ENCODE measurements at regions not wholly inside any gene's neighbourhood (a gene's known extent, or its start where the extent isn't known, plus 50 kb on each side); places are given as distances from the start of the nearest gene placed in this dataset.

GRCh38 chr15:35886765-35887164 lies 340.8 kb upstream of the DPH6 start:
- intact Hi-C loops (cut with micrococcal nuclease): no loop called here
- no peak overlapping the region for H3K27ac ChIP-seq (ENCODE audit: low read depth, low read length)
- no peaks in the 10 kb centered on the region for H4K20me1 ChIP-seq (ENCODE audit: insufficient read depth)
- CTCF ChIA-PET: no interaction called here
- no peak overlapping the region for H3K4me3 ChIP-seq (replicated peaks in 1 of 2; ENCODE audit: low read depth in 1 of 2, low read length in 2 of 2)
- no peak overlapping the region for H3K9ac ChIP-seq (ENCODE audit: low read length)
- no peaks in the 10 kb centered on the region for H3K27me3 ChIP-seq (ENCODE audit: insufficient read depth, low read length)
- H3K36me3 ChIP-seq (ENCODE audit: control insufficient read depth in 1 of 2, insufficient read depth in 2 of 2, low read length in 2 of 2): no peaks in the 10 kb centered on the region
- peak overlapping the region; percentile 62 for H2AFZ ChIP-seq (ENCODE audit: low read depth, low read length, poor library complexity, severe bottlenecking)
- H3K4me1 ChIP-seq (ENCODE audit: control insufficient read depth in 1 of 2, insufficient read depth in 2 of 2, low read length in 2 of 2): peaks cover 6 to 8% of the 10 kb centered on the region in 2 experiments; a peak in 3 of 4 replicates
- RAD21 ChIA-PET (ENCODE audit: low non-redundant PET in 1 of 2, low total read pairs in 2 of 2, uncharacterized antibody in 2 of 2, unreplicated experiment in 2 of 2): no interaction called here
- H3K9me3 ChIP-seq (ENCODE audit: control insufficient read depth in 1 of 2, insufficient read depth in 1 of 2, low read depth in 1 of 2, low read length in 2 of 2): no peaks in the 10 kb centered on the region
- TF ChIP-seq YY1 (IDR thresholded peaks at IDR 0.05; ENCODE audit: extremely low read depth, insufficient replicate concordance, low read depth, low read length) (no peak), SIN3A (IDR thresholded peaks at IDR 0.05; ENCODE audit: low read depth) (no peak), POLR2AphosphoS5 (IDR thresholded peaks at IDR 0.05; ENCODE audit: low read depth, low read length) (no peak), POLR2A (IDR thresholded peaks at IDR 0.05; ENCODE audit: borderline replicate concordance, extremely low read depth, insufficient read depth, insufficient read length) (no peak), ZBTB33 (IDR thresholded peaks at IDR 0.05; ENCODE audit: extremely low read depth, insufficient replicate concordance, low read length) (no peak), ZNF274 (IDR thresholded peaks at IDR 0.05; ENCODE audit: low read depth, low read length) (no peak), CEBPB (IDR thresholded peaks at IDR 0.05; ENCODE audit: low read depth) (no peak), EGR1 (IDR thresholded peaks at IDR 0.05; ENCODE audit: low read depth) (no peak), FOSL1 (IDR thresholded peaks at IDR 0.05; ENCODE audit: low read depth) (no peak), ZFX (IDR thresholded peaks at IDR 0.05) (no peak), SP1 (IDR thresholded peaks at IDR 0.05; ENCODE audit: low read depth) (no peak), ELF1 (IDR thresholded peaks at IDR 0.05; ENCODE audit: borderline replicate concordance, low read depth) (no peak)
- TF ChIP-seq, protein P1, sequence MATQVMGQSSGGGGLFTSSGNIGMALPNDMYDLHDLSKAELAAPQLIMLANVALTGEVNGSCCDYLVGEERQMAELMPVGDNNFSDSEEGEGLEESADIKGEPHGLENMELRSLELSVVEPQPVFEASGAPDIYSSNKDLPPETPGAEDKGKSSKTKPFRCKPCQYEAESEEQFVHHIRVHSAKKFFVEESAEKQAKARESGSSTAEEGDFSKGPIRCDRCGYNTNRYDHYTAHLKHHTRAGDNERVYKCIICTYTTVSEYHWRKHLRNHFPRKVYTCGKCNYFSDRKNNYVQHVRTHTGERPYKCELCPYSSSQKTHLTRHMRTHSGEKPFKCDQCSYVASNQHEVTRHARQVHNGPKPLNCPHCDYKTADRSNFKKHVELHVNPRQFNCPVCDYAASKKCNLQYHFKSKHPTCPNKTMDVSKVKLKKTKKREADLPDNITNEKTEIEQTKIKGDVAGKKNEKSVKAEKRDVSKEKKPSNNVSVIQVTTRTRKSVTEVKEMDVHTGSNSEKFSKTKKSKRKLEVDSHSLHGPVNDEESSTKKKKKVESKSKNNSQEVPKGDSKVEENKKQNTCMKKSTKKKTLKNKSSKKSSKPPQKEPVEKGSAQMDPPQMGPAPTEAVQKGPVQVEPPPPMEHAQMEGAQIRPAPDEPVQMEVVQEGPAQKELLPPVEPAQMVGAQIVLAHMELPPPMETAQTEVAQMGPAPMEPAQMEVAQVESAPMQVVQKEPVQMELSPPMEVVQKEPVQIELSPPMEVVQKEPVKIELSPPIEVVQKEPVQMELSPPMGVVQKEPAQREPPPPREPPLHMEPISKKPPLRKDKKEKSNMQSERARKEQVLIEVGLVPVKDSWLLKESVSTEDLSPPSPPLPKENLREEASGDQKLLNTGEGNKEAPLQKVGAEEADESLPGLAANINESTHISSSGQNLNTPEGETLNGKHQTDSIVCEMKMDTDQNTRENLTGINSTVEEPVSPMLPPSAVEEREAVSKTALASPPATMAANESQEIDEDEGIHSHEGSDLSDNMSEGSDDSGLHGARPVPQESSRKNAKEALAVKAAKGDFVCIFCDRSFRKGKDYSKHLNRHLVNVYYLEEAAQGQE (IDR thresholded peaks at IDR 0.05; ENCODE audit: low read depth): no peak
- POLR2A ChIA-PET: no interaction called here
- peak overlapping the region; percentile 37; the same call in 1 of the 2 replicates for H3K4me2 ChIP-seq (ENCODE audit: low read length)
- H3K79me2 ChIP-seq (ENCODE audit: insufficient read depth, low read length): no peaks in the 10 kb centered on the region
- no TSS peak for BruUV-seq (replicated peaks)
- no peak for DNase-seq (ENCODE audit: low read depth, low spot score)
- no peaks in the 10 kb centered on the region for H3K9me2 ChIP-seq (ENCODE audit: insufficient read depth)
- ATAC-seq: no peak

Data from HCT116 (cell line).